GM12873 (cell line): ENCODE measurements at regions not wholly inside any gene's neighbourhood (a gene's known extent, or its start where the extent isn't known, plus 50 kb on each side); places are given as distances from the start of the nearest gene placed in this dataset.

Source experiments
- TF ChIP-seq, protein P1 (sequence below): IDR thresholded peaks from 2 replicates; pipeline ENCODE4 v1.5.1; 2012; ENCODE audit warnings: low read depth, mild to moderate bottlenecking, moderate library complexity, low read length, control low read depth; ENCODE audit not compliant: insufficient read depth; ENCODE audit errors: missing control alignments

DNA sequence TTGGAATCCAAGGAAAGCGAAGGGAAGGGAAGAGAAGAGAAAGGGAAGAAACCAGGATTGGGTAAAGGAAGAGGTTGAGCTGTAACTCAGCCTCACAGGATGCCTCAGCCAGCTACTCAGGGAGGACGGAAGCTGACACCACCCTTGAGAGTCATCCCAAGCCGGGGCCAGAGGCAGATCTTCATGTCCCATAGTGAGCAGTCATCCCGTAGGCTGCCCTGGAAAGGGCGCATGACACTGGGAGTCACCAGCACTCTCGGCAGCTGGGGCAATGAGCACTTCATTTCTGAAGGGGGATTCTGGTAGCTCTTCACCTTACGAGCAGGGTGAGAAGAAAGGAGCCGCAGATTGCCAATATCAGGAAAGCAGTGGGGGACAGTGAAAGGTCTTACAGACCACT, 60.1 kb upstream of the PCSK6 start:
- TF ChIP-seq, protein P1, sequence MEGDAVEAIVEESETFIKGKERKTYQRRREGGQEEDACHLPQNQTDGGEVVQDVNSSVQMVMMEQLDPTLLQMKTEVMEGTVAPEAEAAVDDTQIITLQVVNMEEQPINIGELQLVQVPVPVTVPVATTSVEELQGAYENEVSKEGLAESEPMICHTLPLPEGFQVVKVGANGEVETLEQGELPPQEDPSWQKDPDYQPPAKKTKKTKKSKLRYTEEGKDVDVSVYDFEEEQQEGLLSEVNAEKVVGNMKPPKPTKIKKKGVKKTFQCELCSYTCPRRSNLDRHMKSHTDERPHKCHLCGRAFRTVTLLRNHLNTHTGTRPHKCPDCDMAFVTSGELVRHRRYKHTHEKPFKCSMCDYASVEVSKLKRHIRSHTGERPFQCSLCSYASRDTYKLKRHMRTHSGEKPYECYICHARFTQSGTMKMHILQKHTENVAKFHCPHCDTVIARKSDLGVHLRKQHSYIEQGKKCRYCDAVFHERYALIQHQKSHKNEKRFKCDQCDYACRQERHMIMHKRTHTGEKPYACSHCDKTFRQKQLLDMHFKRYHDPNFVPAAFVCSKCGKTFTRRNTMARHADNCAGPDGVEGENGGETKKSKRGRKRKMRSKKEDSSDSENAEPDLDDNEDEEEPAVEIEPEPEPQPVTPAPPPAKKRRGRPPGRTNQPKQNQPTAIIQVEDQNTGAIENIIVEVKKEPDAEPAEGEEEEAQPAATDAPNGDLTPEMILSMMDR = no peak

DNA sequence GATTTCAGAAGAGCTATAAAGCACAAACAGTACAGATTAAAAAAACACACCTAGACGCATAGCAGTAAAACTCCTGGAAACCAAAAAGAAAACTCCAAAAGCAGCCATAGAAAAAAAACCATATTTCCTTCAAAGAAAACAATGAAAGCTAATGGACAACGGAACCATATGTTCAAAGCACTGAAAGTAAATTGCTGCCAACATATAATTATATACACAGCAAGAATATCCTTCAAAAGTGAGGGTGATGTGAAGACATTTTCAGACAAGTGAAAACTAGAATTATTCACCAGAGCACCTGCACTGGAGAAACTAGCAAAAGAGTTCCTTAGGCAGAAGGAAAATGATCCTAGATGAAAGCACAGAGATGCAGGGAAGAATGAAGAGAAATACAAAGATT, 58.2 kb upstream of the PCSK6 start:
- TF ChIP-seq, protein P1 = no peak

DNA sequence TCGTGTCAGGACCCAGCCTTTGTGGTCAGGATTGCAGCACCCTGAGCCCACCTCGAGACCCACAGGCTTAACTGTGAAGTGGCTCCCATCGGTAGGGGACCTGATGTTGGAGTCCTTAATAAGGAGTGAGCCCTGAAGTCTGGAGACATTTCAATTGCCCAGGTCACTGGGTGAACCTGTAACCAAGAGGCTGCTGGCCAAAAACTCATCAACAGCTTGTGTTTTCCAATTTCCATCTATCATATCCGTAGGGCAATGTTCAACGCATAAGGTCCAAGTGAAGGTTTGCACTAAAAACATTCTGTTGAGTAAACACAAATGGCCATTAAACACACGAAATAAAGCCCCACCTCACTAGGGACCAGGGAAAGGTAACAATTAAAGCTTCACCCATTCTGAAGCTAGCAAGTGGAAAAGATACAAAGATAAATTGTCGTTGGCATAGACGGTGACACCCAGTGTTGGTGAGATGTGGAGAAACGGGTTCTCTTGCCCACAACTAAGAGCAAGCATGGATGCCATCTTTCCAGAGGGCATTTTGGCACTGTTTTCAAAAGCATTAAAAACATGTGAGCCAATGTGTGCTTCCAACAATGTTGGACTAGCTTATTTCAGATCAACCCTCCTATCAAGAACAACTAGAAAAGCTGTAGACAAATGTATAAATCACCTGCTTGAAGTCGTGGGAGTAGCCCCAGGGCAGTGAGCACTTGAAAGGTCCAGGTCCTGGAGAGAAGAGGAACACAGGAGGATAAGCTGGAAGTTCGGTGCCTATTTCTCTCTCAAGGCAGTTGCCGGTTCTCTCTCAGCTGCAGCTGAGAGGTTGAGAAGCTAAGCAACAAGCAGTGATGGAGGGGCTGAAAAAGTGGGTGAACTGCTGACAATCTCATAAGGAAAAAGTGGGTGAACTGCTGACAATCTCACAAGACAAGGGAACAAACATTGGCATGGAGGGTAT, 56.3 kb upstream of the PCSK6 start:
- TF ChIP-seq, protein P1 = no peak

DNA sequence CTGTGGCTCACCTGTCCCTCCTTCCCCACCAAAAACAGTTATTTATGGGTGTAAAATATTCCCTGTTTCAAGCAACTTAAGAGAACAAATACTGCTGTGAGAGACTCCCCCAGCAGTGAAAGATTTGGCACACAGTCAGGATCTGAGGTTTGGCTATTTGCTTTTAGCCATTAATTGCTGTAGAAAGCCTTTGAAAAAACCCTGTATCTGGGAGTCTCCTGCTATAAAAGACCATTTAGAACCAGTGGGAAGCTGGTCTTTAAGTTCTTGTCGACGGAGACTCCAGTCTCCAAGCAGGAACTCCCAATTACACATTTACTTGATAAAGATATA, 55.1 kb upstream of the PCSK6 start:
- TF ChIP-seq, protein P1 = no peak

DNA sequence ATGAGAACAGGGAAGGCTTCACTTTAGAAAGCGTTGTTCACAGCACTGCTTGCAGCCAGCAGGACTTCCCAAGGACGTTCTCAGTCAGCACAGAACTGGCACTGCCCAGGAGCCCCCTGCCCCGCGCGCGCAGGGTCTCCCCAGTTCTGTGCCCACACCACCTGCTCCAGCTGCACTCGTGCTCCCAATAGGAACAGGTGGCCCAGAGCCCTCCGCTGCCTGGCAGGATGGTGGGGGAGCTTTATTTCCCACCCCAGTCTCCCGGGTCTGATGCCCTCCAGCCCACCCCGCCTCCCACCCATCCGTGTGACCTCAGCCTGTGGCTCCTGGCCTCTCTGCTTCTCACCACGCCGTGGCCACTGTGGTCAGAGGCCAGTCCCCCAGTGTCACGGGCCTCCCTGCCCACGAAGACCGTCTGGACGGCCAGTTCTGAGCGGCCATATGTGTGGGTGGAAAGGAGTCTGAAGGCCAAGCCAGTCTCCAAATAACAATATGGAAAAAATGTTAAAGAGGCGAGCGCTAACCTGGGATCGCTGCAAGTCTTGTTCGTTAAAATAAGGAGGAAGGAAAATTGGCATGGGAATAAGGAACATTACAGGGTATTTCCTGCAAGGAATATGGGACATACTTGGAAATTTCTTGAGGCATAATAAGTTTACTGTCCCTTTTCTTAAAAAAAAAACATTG, 54.6 kb upstream of the PCSK6 start:
- TF ChIP-seq, protein P1 = no peak

DNA sequence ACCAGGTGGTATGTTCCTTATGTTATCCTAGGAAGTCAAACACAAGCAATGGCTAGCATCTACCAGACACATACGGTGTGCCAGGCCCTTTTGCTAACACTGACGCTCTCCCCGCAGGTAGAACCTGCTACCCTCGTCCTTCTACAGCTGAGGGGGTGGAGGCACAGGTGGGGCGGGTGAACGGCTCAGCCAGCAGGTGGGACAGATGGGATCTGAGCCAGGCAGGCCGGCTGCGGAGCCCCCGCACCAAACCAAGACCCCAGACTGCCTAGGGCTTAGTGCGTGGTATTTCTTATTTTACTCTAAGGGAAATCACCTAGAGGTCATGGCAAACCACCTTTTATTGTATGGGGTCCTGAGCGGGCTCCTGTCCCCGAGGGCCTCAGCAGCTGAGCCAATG, 53.9 kb upstream of the PCSK6 start:
- TF ChIP-seq, protein P1 = no peak

DNA sequence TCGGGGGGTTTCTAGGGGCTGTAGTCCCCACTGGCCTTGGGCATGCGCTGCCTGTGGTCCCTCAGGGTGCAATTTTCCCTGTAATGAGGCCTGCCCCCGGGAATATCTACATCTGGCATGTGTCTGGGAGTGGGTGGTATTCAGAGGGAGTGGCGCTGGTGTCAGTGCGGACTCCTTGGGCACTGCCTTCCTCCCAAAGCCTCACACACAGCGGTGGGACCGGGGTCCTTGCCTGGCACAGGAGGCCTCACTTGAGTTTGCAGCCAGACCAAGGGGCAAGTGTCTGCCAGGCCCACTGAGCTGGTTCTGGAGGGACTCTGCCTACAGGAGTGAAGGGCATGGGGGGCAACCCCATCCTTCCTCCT, 53.5 kb upstream of the PCSK6 start:
- TF ChIP-seq, protein P1 = no peak
